Omental fat pad (tissue), 3 donors: ENCODE measurements at regions not wholly inside any gene's neighbourhood (a gene's known extent, or its start where the extent isn't known, plus 50 kb on each side); places are given as distances from the start of the nearest gene placed in this dataset.

ENCODE experiments used
- ATAC-seq: fragments of 150-250 bp; one replicate; pipeline ENCODE4 v1.9.1; 2016; ENCODE audit warnings: mild to moderate bottlenecking, moderate library complexity; ENCODE audit not compliant: low FRiP score
- DNase-seq: peaks from one replicate; pipeline ENCODE4 v3.0.0-alpha.2; 2019; ENCODE audit warnings: low spot score
- CTCF ChIP-seq, 3 donors: fragments of 450-650 bp; IDR thresholded peaks; one replicate each; pipeline ENCODE4 v1.5.1; 2016 to 2017; ENCODE audit warnings: antibody characterized with exemption in 3 of 3, mild to moderate bottlenecking in 3 of 3, moderate library complexity in 2 of 3

- no peak for TF ChIP-seq CTCF (IDR thresholded peaks at IDR 0.05)
- DNase-seq (no peak), ATAC-seq (no peak)
Measured at GRCh38 chr17:13920413-13920812, 148.9 kb upstream of the COX10 start.

GRCh38 chr17:13921841-13922776 is 147.2 kb upstream of the COX10 start:
- ATAC-seq (no peak), DNase-seq (no peak)
- TF ChIP-seq CTCF (IDR thresholded peaks at IDR 0.05) = no peak

GRCh38 chr17:13922885-13923284 is 146.4 kb upstream of the COX10 start:
- TF ChIP-seq CTCF (IDR thresholded peaks at IDR 0.05) = no peak
- ATAC-seq (no peak), DNase-seq (no peak)

- no peak for TF ChIP-seq CTCF (IDR thresholded peaks at IDR 0.05)
- ATAC-seq (no peak), DNase-seq (no peak)
Measured at GRCh38 chr17:13925579-13925978, 143.7 kb upstream of the COX10 start.

- no peak for TF ChIP-seq CTCF (IDR thresholded peaks at IDR 0.05)
- DNase-seq (no peak), ATAC-seq (no peak)
Measured at GRCh38 chr17:13931111-13931526, 138.2 kb upstream of the COX10 start.

- ATAC-seq (no peak), DNase-seq (peak; percentile 35)
- no peak for TF ChIP-seq CTCF (IDR thresholded peaks at IDR 0.05)
Measured at GRCh38 chr17:13931800-13932460, 137.4 kb upstream of the COX10 start.
